ENCODE measurements at regions not wholly inside any gene's neighbourhood (a gene's known extent, or its start where the extent isn't known, plus 50 kb on each side); places are given as distances from the start of the nearest gene placed in this dataset.

DNA sequence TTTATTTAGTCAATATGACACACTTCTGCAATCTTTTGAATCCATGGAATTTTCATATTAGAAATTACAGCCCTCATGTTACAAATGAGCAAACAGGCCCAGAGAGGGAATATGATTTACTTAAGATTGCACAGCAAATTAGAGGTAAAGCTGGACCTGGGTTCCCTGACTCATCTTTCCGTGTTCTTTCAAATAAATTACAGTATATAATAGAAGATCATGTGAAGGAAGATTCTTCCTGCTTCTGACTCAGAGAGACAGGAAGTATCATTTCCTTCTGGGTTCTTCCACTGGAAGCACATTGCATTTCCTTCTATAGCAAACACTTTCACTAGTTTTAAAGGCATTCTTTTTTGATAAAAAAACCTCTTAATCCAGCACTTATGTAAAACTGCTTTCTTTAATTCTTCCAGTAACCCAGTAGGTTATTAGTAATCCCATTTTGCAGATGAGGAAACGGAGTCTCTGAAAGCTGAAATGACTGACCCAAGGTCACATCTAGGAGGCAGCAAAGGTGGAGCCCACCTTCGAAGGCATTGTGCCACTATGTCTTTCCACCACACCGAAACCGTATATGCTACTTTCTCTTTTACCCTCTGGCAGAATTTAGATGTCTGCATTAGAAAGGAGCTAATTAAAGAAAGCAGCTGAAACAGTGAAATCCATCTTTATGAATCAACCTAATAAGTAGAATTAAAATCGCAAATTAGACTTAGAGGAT is 566.7 kb upstream of the KLF4 start:
- no peaks in the 10 kb centered on the region for H3K36me3 ChIP-seq (replicated peaks in 1 of 2; ENCODE audit: control extremely low read depth in 1 of 2, control insufficient read depth in 1 of 2, extremely low read depth in 1 of 2, insufficient read depth in 2 of 2, low read length in 1 of 2)
- no peaks in the 10 kb centered on the region for H3K4me1 Mint-ChIP-seq
- no peak overlapping the region for H2AFZ ChIP-seq (ENCODE audit: insufficient read depth, low read depth, low read length, poor library complexity, severe bottlenecking)
- intact Hi-C loops (cut with micrococcal nuclease): no loop called here
- 100% methylated on average over 1 of the region's 6 CpGs for WGBS (ENCODE audit: insufficient coverage)
- H3K27ac ChIP-seq (ENCODE audit: low read length in 2 of 2): no peak overlapping the region
- peaks cover 11% of the 10 kb centered on the region for H3K27me3 Mint-ChIP-seq
- TF ChIP-seq CTCF (IDR thresholded peaks at IDR 0.05) (no peak), EZH2 (IDR thresholded peaks at IDR 0.05; ENCODE audit: borderline replicate concordance, insufficient read depth, low read depth, low read length, poor library complexity, severe bottlenecking) (no peak)
- H3K4me2 ChIP-seq (replicated peaks; ENCODE audit: low read depth, low read length, poor library complexity, severe bottlenecking): no peak overlapping the region
- POLR2A ChIA-PET: no interaction called here
- DNase-seq (no peak), ATAC-seq (ENCODE audit: low read depth) (no peak)
- no peaks in the 10 kb centered on the region for H3K9me3 Mint-ChIP-seq (ENCODE audit: insufficient read depth)
- no peaks in the 10 kb centered on the region for H3K27me3 ChIP-seq (replicated peaks in 1 of 4; ENCODE audit: control extremely low read depth in 1 of 4, control insufficient read depth in 3 of 4, insufficient read depth in 4 of 4, low read length in 3 of 4)
- H3K9ac ChIP-seq (ENCODE audit: low read length): no peak overlapping the region
- CTCF ChIA-PET: no interaction called here
- no peak overlapping the region for H3K4me3 ChIP-seq (ENCODE audit: control extremely low read depth in 1 of 5, extremely low read depth in 1 of 5, insufficient read depth in 1 of 5, low read depth in 2 of 5, low read length in 4 of 5)
- H4K20me1 ChIP-seq (ENCODE audit: control insufficient read depth, insufficient read depth, low read length, poor library complexity, severe bottlenecking): no peaks in the 10 kb centered on the region
- H3K4me1 ChIP-seq (ENCODE audit: control insufficient read depth in 2 of 2, insufficient read depth in 2 of 2, low read length in 2 of 2): no peaks in the 10 kb centered on the region
- no peak overlapping the region for H3K27ac Mint-ChIP-seq
- H3K79me2 ChIP-seq (ENCODE audit: control insufficient read depth, insufficient read depth, low read length): no peaks in the 10 kb centered on the region
- H3K9me3 ChIP-seq (ENCODE audit: control extremely low read depth in 1 of 3, control insufficient read depth in 2 of 3, insufficient read depth in 1 of 3, low read length in 2 of 3): no peaks in the 10 kb centered on the region
- H3K4me3 Mint-ChIP-seq: no peak overlapping the region

DNA sequence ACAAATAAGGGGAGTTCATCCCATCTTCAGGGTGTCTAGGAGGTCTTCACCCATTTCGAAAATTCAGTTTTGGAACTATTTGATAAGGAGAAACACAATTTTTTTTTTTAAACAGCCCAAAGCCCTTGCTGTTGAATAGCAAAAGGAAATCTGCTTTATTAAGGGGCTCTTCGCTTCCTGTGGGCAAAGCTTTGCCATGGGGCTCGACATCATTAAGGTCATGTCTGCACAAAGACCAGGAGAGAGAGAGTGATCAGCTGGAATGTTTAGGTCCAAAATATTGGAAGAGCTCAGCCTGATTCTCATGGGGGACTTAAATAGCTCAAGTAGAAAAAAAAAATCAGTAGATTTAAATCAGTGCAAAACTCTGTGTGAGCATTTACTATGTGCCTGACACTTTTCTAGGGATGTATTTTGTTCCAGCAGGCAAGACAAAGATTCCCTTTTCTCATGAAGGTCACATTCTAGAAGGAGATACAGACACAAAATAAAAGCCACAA is 564.6 kb upstream of the KLF4 start:
- ChIA-PET POLR2A (no interaction called here), CTCF (no interaction called here)
- no peak overlapping the region for H3K27ac ChIP-seq (ENCODE audit: low read length in 2 of 2)
- H3K27me3 ChIP-seq (replicated peaks in 1 of 4; ENCODE audit: control extremely low read depth in 1 of 4, control insufficient read depth in 3 of 4, insufficient read depth in 4 of 4, low read length in 3 of 4): no peaks in the 10 kb centered on the region
- 75% methylated on average over 2 of the region's 3 CpGs for WGBS (ENCODE audit: insufficient coverage)
- H3K9me3 ChIP-seq (ENCODE audit: control extremely low read depth in 1 of 3, control insufficient read depth in 2 of 3, insufficient read depth in 1 of 3, low read length in 2 of 3): no peaks in the 10 kb centered on the region
- DNase-seq (no peak), ATAC-seq (ENCODE audit: low read depth) (no peak)
- no peaks in the 10 kb centered on the region for H4K20me1 ChIP-seq (ENCODE audit: control insufficient read depth, insufficient read depth, low read length, poor library complexity, severe bottlenecking)
- no peak overlapping the region for H3K27ac Mint-ChIP-seq
- no peak overlapping the region for H2AFZ ChIP-seq (ENCODE audit: insufficient read depth, low read depth, low read length, poor library complexity, severe bottlenecking)
- H3K4me3 ChIP-seq (ENCODE audit: control extremely low read depth in 1 of 5, extremely low read depth in 1 of 5, insufficient read depth in 1 of 5, low read depth in 2 of 5, low read length in 4 of 5): no peak overlapping the region
- H3K4me3 Mint-ChIP-seq: no peak overlapping the region
- no peaks in the 10 kb centered on the region for H3K79me2 ChIP-seq (ENCODE audit: control insufficient read depth, insufficient read depth, low read length)
- H3K9me3 Mint-ChIP-seq (ENCODE audit: insufficient read depth): no peaks in the 10 kb centered on the region
- no peaks in the 10 kb centered on the region for H3K36me3 ChIP-seq (replicated peaks in 1 of 2; ENCODE audit: control extremely low read depth in 1 of 2, control insufficient read depth in 1 of 2, extremely low read depth in 1 of 2, insufficient read depth in 2 of 2, low read length in 1 of 2)
- H3K9ac ChIP-seq (ENCODE audit: low read length): no peak overlapping the region
- H3K4me1 ChIP-seq (ENCODE audit: control insufficient read depth in 2 of 2, insufficient read depth in 2 of 2, low read length in 2 of 2): no peaks in the 10 kb centered on the region
- peaks cover 4% of the 10 kb centered on the region for H3K4me1 Mint-ChIP-seq
- no peak for TF ChIP-seq EZH2 (IDR thresholded peaks at IDR 0.05; ENCODE audit: borderline replicate concordance, insufficient read depth, low read depth, low read length, poor library complexity, severe bottlenecking)
- no peak for TF ChIP-seq CTCF (IDR thresholded peaks at IDR 0.05)
- intact Hi-C loops (cut with micrococcal nuclease): no loop called here
- H3K4me2 ChIP-seq (replicated peaks; ENCODE audit: low read depth, low read length, poor library complexity, severe bottlenecking): no peak overlapping the region
- H3K27me3 Mint-ChIP-seq: peaks cover 11% of the 10 kb centered on the region

Measured in B cell (primary cell).